ES-I3 (cell line): ENCODE measurements at regions not wholly inside any gene's neighbourhood (a gene's known extent, or its start where the extent isn't known, plus 50 kb on each side); places are given as distances from the start of the nearest gene placed in this dataset.

Experiments used
- H3K36me3 ChIP-seq: 2 replicates; pipeline ENCODE4 v1.6.1; 2013; ENCODE audit warnings: mild to moderate bottlenecking, low read length, control low read depth, moderate library complexity; ENCODE audit not compliant: insufficient read depth
- H3K4me1 ChIP-seq: 2 replicates; pipeline ENCODE4 v1.6.1; 2013; ENCODE audit warnings: mild to moderate bottlenecking, control low read depth, low read length; ENCODE audit not compliant: insufficient read depth
- H3K9ac ChIP-seq: 2 replicates; pipeline ENCODE4 v1.6.1; 2013; ENCODE audit warnings: low read depth, mild to moderate bottlenecking, low read length, moderate library complexity
- H3K9me3 ChIP-seq: 2 replicates; pipeline ENCODE4 v1.6.1; 2013; ENCODE audit warnings: mild to moderate bottlenecking, low read length, moderate library complexity; ENCODE audit not compliant: control insufficient read depth, insufficient read depth

GRCh38 chr11:115743719-115744118 is 239.5 kb upstream of the CADM1 start:
- Histone ChIP-seq H3K9ac (no peak overlapping the region), H3K4me1 (peaks cover 4% of the 10 kb centered on the region; the same call in 1 of the 2 replicates), H3K9me3 (no peaks in the 10 kb centered on the region), H3K36me3 (no peaks in the 10 kb centered on the region)

GRCh38 chr11:115741376-115742107 is 237.3 kb upstream of the CADM1 start:
- Histone ChIP-seq H3K9ac (no peak overlapping the region), H3K4me1 (peaks cover 4% of the 10 kb centered on the region; the same call in 1 of the 2 replicates), H3K36me3 (no peaks in the 10 kb centered on the region), H3K9me3 (no peaks in the 10 kb centered on the region)

- Histone ChIP-seq H3K4me1 (peaks cover 4% of the 10 kb centered on the region; the same call in 1 of the 2 replicates), H3K9ac (no peak overlapping the region), H3K9me3 (no peaks in the 10 kb centered on the region), H3K36me3 (no peaks in the 10 kb centered on the region)
Measured at GRCh38 chr11:115740324-115740723, 236.1 kb upstream of the CADM1 start.

- no peak overlapping the region for H3K9ac ChIP-seq
- peaks cover 4% of the 10 kb centered on the region; the same call in 1 of the 2 replicates for H3K4me1 ChIP-seq
- H3K9me3 ChIP-seq = no peaks in the 10 kb centered on the region
- no peaks in the 10 kb centered on the region for H3K36me3 ChIP-seq
Measured at GRCh38 chr11:115739878-115740277, 235.7 kb upstream of the CADM1 start.

GRCh38 chr11:115739146-115739545 is 234.9 kb upstream of the CADM1 start:
- peaks cover 4% of the 10 kb centered on the region; the same call in 1 of the 2 replicates for H3K4me1 ChIP-seq
- H3K36me3 ChIP-seq = no peaks in the 10 kb centered on the region
- no peaks in the 10 kb centered on the region for H3K9me3 ChIP-seq
- no peak overlapping the region for H3K9ac ChIP-seq

- no peak overlapping the region for H3K9ac ChIP-seq
- H3K9me3 ChIP-seq = no peaks in the 10 kb centered on the region
- H3K36me3 ChIP-seq = no peaks in the 10 kb centered on the region
- H3K4me1 ChIP-seq = peaks cover 4% of the 10 kb centered on the region; the same call in 1 of the 2 replicates
Measured at GRCh38 chr11:115737875-115738274, 233.7 kb upstream of the CADM1 start.

GRCh38 chr11:115736146-115736545 is 231.9 kb upstream of the CADM1 start:
- H3K4me1 ChIP-seq = no peaks in the 10 kb centered on the region
- H3K9me3 ChIP-seq = no peaks in the 10 kb centered on the region
- H3K36me3 ChIP-seq = no peaks in the 10 kb centered on the region
- H3K9ac ChIP-seq = no peak overlapping the region

- Histone ChIP-seq H3K4me1 (no peaks in the 10 kb centered on the region), H3K36me3 (no peaks in the 10 kb centered on the region), H3K9me3 (no peaks in the 10 kb centered on the region; the same call in 1 of the 2 replicates), H3K9ac (no peak overlapping the region)
Measured at GRCh38 chr11:115724666-115725065, 220.5 kb upstream of the CADM1 start.

- Histone ChIP-seq H3K9ac (no peak overlapping the region), H3K4me1 (no peaks in the 10 kb centered on the region), H3K36me3 (no peaks in the 10 kb centered on the region), H3K9me3 (no peaks in the 10 kb centered on the region; the same call in 1 of the 2 replicates)
Measured at GRCh38 chr11:115722711-115723110, 218.5 kb upstream of the CADM1 start.

GRCh38 chr11:115721296-115721995 is 217.2 kb upstream of the CADM1 start:
- Histone ChIP-seq H3K9me3 (no peaks in the 10 kb centered on the region; the same call in 1 of the 2 replicates), H3K9ac (no peak overlapping the region), H3K36me3 (no peaks in the 10 kb centered on the region), H3K4me1 (no peaks in the 10 kb centered on the region)

- Histone ChIP-seq H3K36me3 (no peaks in the 10 kb centered on the region), H3K9me3 (no peaks in the 10 kb centered on the region; the same call in 1 of the 2 replicates), H3K9ac (no peak overlapping the region), H3K4me1 (no peaks in the 10 kb centered on the region)
Measured at GRCh38 chr11:115720602-115721245, 216.5 kb upstream of the CADM1 start.

GRCh38 chr11:115718945-115719344 is 214.7 kb upstream of the CADM1 start:
- Histone ChIP-seq H3K36me3 (no peaks in the 10 kb centered on the region), H3K4me1 (no peaks in the 10 kb centered on the region), H3K9me3 (no peaks in the 10 kb centered on the region), H3K9ac (no peak overlapping the region)

- Histone ChIP-seq H3K4me1 (no peaks in the 10 kb centered on the region), H3K9me3 (no peaks in the 10 kb centered on the region), H3K36me3 (no peaks in the 10 kb centered on the region), H3K9ac (no peak overlapping the region)
Measured at GRCh38 chr11:115718106-115718505, 213.9 kb upstream of the CADM1 start.

GRCh38 chr11:115716601-115717529 is 212.7 kb upstream of the CADM1 start:
- H3K4me1 ChIP-seq = no peaks in the 10 kb centered on the region
- no peak overlapping the region for H3K9ac ChIP-seq
- H3K36me3 ChIP-seq = no peaks in the 10 kb centered on the region
- no peaks in the 10 kb centered on the region for H3K9me3 ChIP-seq
